GM19023 (cell line): ENCODE measurements at regions not wholly inside any gene's neighbourhood (a gene's known extent, or its start where the extent isn't known, plus 50 kb on each side); places are given as distances from the start of the nearest gene placed in this dataset.

Source experiments
- ATAC-seq: cut with Tn5 transposase; IDR thresholded peaks from one replicate; pipeline ENCODE4 v1.9.1; 2021; ENCODE audit warnings: mild to moderate bottlenecking, moderate library complexity; ENCODE audit not compliant: unreplicated experiment

DNA sequence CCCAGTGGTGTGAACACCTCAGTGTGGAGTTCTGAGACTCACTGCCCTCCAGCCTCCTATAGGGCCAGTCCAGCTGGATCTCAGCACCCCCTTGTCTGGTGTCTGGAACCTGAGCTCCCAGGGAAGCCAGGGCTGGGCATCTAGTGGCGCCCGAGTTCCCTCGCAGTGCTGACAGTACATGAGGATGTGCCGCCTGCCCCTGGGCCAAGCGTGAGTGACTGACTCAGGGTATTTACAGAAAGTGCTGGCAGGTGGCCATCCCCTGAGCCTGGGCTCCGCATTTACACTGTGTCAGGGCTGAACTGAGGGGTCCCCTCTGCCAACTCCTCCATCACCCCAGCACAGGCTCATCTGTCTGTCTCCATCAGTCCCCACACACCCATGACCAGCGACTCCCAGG, 185.3 kb downstream of the BRD1 start:
- ATAC-seq: no peak

DNA sequence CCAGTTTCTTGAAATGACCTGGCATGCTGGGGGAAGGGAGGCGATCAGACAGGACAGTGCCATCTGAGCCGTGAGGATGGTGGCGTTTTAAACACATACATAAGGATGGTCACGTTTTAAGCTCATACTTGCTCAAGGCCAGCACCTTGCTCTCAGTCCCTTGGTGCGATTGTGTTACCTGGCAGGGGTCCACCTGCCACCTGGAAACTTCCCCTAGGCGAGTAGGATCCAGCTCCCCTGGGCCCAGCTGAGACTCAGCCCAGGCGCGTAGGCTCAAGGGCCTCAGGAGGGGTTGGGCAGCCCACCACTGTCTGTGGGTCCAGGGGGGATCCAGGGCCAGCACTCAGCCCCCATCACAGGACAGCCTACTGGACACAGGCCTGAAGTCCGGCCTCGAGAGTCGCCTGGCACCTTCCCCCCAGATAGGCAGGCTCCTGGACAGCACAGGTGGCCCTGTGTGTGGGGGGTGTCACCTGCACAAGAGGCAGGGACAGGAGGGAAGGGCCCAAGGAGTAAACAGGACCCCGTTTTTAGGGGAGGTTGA, 185.8 kb downstream of the BRD1 start:
- no peak for ATAC-seq

DNA sequence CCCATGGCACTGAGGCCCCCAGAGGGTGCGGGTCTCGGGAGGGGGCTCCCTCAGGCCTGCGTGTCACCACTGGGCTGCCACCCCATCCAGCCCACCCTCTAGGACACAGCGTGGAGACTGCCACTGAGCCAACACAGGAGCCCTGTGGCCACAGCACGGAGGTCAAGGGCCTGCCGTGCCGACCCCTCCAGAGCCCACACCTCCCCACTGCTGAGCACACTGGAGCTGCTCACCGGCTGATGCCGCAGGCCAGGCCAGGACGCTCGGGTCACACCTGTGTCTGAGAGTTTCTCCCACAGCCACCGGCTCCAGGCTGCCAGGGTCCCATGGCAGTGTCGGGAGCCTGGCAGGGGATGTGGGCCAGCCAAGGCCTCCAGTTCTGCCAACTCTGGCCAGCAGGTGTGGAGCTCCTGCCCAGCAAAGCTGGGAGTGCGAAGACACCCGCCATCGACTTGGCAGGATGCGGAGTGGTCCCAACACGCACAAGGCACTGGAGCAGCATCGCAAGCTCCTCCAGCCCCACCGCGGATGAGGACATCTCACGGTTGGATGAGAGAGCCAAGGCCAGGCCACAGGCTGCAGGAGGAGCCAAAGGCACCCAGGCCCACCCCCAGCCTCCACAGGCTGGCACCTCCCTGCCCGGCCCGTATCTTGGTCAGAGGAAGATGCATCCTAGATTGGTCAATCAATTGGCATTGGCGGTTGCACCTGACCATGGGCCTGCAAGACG, 187.1 kb downstream of the BRD1 start:
- no peak for ATAC-seq

DNA sequence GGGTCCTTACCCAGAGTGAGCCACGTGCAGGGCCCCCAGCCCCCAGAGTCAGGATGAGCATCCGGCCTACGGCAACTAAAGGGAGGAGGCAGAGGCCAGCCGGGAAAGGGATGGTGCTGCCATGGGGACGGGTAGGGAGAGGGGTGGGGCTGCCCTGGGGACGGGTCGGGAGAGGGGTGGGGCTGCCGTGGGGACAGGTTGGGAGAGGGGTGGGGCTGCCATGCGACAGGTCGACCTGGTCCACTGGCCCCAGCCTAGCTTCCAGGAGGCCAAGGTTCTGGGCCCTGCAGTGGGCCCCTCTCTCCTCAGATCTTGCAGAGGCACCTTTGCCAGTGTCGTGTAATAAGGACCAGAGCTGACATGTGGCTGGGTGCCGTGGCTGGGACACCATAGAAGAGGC, 187.7 kb downstream of the BRD1 start:
- no peak for ATAC-seq

DNA sequence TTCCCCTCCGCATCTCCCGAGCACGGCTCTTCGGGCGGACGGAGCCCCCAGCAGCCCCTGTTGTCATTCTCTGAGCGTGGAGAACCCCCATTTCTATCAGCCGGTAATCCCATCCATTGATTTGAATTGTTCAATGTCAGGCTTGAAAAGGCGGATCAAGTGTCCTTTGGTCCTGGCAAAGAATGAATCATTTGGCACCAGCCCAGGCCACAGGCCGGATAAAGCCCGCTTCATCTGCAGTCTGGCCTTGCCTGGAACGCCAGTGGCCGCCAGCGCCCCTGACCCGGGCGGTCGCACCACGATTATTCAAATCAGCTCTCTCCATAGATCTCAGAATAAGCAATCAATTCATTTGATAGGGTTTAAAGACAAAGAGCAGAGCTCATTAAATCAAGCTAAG, 188.9 kb downstream of the BRD1 start:
- no peak for ATAC-seq

DNA sequence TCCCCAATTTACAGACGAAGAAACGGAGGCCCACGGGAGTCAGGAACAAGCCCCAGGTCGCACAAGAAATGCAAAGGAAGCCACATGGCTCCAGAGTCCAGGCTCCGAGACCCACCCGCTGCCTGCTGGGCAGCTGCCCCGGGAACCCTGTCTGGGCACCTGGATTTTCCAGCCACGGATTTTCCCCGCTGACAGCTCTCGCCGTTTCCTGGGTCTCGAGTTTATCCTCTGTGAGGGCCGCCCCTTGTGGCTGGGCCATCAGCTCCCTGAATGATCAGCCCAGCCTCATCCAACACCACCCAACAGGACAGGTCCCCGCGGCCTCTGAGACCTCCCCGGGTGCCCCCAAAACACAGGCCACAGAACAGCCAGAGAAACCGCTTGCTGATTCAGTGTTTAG, 189.7 kb downstream of the BRD1 start:
- no peak for ATAC-seq

DNA sequence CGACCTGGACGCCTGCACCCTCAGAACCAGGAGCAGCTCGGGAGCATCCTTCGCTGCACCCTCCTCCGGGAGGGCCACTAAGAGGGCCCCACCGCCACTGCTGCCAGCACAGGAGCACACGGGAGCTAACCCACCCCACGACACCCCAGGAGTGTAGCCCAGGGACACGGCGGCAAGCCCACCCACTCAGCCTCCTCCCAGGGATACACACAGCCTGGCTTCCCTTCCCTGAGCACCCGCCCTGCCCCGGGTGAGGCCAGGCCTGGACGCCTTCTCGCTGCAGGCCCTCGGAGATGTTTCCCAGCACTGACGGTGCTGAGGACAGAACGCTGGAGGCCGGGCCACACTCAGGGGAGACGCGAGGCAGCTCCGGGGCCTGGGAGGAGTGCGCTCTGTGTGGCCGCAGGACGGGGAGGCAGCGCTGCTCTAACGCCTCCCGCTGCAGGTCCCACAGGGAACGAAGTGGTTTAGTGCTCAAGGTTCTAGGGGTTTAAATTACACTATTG, 190.4 kb downstream of the BRD1 start:
- ATAC-seq: no peak

DNA sequence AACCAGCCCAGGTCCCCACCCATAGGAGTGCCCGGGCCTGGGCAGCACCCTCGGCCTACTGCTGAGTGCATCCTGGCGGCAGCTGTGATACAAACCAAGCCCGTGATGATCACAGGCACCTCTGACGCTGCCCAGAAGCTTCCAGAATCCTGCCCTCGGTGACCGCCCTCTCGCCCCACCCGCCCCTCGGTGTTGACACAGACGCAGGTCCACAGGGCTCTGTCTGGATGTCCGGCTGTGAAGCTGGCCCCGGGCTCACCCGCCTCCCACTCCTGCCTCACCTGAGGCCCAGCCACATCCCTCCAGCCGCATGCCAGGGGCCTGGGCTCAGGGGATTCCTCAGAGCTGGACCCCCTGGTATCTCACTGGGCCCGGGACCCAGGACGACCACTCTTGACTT, 191.0 kb downstream of the BRD1 start:
- no peak for ATAC-seq

DNA sequence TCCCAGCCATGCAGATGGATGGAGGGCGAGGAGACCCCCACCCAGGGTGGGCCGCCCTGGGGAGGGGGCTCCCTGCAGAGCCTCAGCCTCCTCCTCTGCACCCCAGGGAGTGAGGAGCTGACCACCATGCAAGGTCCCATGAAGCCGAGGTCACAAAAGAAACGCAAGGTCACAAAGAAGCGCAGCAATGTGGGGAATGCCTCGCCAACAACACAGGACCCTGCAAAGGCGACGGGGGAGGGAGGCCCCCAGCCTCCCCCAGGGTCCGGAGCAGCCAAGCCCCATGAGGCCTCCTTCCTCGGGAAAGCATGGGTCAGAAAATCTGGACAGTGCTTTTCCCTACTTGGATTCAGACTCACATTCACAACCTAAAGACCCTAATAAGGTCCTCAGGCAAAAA, 191.5 kb downstream of the BRD1 start:
- no peak for ATAC-seq

DNA sequence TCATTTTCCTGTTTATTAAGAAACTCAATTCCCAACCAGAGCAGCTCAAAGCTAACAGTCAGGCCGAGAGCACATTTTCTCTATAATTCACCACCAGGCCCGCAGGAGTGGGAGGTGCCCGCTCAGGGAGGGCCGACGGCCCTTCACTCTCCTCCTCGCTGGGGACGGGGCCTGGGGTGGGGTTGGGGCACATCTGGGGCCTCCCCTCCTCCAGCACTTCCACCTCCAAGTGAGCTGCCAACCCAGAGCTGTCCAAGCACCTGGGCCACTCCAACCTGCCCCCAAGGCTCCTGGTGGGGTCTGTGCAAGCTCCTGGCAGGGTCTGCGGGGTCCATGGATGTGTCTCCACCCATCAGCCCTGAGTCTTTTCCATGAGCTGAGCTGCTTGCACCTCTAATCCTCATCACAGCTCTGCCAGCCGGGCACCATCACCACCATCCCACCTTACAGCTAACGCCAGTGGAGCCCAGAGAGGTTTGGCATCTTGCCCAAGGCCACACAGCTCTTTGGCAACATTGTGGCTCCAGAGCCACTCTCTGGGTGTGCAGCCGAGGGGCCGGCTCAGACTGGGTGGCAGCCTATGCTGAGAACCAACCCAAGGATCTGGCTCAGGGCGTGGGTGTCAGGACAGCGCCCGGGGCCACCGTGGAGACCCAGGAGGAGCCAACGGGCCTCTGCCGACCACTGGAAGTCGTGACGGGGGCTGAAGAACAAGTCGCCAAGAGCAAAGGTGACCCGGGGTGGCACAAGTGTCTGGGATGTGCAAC, 193.5 kb downstream of the BRD1 start:
- no peak for ATAC-seq

DNA sequence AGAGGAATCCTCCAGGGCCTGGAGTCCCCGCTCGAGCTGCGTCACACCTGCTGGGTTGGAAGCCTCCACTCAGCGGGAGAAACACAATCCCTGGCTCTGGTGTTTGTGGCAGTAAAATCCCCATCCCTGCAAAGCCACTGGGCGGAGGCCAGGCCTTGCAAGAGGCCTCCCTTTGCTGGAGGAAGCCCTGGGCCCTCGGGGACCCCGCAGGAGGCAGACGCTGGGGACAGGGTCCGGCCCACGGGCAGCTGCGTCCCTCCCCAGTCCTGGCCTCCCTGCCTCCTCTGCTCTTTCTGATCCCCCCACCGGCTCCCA, 194.7 kb downstream of the BRD1 start:
- ATAC-seq: no peak

DNA sequence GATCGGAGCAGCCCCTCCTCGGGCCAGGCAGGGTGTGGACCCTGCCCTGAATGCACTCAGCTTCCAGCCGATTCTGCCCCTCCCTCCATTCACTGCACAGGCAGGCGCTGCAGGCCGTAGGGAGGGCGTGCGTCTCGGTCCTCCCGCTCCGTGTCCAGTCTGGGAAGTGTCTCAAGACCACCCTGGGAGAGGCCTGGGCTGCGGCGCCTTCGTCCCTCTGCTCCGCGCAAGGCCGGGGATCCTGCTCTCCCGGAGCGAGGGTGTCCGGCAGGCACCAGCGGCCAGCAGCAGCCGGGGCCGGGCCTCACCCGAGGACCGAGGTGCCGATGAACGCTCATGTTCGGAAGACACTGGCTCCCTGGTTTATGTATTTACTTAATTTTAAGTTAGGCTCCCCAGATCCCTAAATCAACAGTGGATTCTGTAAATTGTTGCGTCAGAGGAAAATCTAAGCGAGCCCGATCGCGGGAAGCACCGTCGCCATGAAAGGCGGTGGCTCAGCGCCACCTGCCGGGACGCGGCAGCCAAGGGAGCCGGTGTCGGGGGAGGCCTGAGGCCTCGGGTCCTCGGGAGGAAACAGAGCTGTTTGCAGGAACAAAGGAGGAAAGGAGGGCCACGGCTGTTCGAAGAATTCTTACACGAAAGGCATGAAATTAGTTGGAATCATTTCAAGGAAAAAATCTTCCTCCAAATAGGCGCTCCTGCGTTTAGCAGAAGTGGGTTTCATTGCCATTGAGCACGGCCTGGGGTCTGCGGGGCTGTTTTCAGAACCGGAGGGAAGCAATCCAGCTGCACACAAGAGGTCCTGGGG, 195.3 kb downstream of the BRD1 start:
- no peak for ATAC-seq

DNA sequence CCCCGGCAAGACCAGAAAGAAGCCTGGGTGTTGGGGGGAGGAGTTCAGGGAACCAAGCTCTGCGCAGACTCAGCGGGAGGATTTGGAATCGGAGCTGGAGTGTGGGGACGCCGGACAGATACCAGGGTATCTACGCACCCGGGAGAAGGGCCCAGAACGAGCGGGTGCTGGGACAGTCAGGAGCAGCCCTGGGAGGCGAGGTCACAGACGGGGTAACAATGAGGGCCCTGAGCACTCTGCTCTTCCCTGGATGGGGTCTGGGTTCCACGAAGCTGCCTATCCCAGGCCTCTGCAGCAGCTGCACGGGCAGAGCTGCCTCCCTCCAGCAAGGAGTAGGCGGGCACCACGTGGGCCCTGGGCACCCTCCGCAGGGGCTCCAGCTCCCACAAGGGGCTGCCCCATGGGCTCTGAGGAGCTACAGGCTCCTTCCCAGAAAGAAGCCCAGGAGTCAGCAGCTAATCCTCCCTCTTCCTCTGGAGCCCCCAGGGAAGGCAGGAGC, 197.2 kb downstream of the BRD1 start:
- no peak for ATAC-seq

DNA sequence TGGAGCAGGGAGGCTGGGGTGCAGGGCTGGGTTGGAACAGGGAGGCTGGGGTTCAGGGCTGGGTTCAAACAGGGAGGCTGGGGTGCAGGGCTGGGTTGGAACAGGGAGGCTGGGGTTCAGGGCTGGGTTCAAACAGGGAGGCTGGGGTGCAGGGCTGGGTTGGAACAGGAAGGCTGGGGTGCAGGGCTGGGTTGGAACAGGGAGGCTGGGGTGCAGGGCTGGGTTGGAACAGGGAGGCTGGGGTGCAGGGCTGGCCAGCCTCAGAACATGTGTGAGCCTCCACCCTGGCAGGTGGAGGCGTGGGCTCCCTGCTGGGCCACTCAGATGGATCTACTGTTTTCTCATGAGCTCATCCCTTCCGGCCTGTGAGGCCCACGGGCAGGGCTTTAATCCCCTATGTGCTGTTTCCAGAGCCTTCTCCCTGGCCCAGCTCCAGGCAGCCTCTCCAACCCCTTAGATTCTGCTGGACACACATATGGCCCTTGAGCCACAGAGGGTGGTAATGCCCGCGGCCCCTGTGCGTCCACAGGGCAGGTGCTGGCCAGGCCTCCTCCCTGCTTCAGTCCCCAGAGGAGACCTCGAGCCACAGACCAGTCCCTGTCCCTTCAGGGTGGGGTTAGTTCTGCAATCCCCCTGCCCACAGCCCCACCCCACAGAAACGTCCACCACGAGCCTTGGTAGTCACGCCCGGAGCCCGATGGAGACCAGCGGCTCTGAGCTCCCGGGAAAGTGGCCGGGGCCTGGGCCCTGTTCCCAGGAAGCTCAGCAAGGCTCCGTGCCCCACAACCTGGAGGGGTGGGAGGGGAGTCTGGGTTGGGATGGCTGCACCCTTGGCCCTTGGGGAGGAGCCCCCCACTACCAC, 197.9 kb downstream of the BRD1 start:
- no peak for ATAC-seq

DNA sequence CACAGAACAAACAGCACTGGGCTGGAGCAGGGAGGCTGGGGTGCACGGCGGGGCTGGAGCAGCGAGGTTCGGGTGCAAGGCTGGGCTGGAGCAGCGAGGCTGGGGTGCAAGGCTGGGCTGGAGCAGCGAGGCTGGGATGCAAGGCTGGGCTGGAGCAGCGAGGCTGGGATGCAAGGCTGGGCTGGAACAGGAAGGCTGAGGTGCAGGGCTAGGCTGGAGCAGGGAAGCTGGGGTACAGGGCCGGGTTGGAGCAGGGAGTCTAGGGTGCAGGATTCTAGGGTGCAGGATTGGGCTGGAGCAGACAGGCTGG, 198.5 kb downstream of the BRD1 start:
- ATAC-seq: no peak

DNA sequence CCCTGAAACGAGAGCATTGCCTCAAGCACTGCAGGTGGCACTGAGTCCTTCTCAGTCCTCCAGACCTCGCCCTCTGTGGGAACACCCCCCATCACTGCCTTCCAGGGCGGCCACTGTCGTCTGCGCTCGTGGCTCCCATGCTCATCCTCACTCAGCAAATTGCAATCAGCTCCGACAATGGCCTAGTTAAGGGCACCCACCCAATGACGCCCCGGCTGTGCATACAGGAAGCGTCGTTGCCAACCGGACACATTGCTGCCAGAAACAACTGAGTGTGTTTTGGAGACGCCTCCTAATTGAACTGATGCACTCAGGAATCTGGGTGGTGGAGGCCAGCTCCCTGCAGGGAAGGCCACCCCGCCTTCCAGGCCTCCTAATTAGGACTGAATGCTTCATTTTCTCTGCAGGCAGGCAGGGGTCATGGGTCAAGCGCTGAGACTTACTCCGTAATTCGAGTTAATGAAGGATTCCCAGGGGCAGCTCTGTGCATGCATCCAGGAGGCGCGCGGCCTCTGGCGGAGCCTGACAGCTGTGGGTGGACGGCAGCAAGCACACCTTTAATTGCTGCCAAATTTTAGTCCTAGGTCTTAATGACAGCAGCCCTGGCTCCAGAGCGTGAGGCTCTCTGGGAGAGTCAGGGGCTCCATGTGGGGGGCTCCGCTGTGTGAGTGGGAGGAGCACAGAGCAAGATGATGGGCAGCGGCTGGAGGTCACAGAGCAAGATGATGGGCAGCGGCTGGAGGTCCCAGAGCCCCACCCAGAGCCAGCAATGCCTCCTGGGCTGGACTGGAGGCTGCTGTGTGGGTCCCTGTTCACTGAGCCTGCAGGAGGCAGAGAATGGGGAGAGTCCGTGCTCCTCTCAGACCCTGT, 199.0 kb downstream of the BRD1 start:
- no peak for ATAC-seq

DNA sequence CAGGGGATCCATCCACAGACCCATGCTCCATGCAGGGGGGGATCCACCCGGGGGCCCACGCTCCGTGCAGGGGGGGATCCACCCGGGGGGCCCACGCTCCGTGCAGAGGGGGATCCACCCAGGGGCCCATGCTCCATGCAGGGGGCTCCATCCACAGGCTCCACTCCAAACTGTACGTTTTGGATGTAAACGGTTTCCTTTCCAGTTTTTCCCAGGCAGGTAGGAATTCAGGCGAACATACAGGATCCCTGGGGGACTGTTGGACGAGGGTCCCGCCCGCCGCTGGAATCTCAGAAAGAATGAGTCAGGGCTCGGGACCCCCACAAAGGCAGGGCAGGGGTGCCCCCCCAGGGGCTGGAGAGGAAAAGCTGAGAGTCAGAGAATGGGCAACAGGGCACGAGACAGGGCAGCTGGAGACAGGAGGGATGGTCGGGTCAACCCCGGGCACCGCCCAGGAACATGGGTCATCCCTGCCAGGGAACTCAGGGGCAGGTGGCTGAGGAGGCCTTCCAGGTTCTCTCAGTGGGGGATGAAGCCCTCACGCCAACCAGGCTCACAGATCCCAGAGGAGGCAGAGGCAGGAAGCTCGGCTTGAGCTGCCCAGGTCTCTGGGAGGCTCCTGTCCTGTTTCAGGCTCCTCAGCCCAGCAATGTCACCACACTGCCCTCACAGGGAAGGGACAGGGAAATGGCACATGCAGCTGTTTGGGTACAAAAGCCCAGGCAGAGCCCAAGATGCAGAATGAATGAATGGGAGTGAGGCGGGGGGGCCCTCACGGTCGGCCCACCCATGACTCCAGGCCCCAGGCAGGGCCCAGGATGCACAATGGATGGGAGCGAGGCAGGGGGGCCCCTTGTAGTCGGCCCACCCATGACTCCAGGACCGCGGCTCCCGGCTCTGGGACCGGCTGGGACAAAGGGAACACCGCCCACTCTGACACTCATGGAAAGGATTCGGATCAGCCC, 200.2 kb downstream of the BRD1 start:
- no peak for ATAC-seq
